HG02642 (cell line): ENCODE measurements at regions not wholly inside any gene's neighbourhood (a gene's known extent, or its start where the extent isn't known, plus 50 kb on each side); places are given as distances from the start of the nearest gene placed in this dataset.

Experiments
- ATAC-seq: cut with Tn5 transposase; IDR thresholded peaks from one replicate; pipeline ENCODE4 v1.9.1; 2021; ENCODE audit warnings: mild to moderate bottlenecking; ENCODE audit not compliant: unreplicated experiment, poor library complexity

- ATAC-seq = peak; percentile 88
These were observed 802.2 kb upstream of the WWC1 start for GRCh38 chr5:167489202-167489601.

- no peak for ATAC-seq
These were observed 787.3 kb upstream of the WWC1 start for GRCh38 chr5:167503926-167504720.

GRCh38 chr5:167507463-167508233, 783.8 kb upstream of the WWC1 start:
- ATAC-seq = no peak

GRCh38 chr5:167509076-167509475, 782.4 kb upstream of the WWC1 start:
- no peak for ATAC-seq

- ATAC-seq = no peak
These were observed 780.2 kb upstream of the WWC1 start for GRCh38 chr5:167511276-167511675.

GRCh38 chr5:167512111-167512510, 779.3 kb upstream of the WWC1 start:
- no peak for ATAC-seq

GRCh38 chr5:167513381-167513780, 778.1 kb upstream of the WWC1 start:
- no peak for ATAC-seq

- ATAC-seq = no peak
These were observed 777.0 kb upstream of the WWC1 start for GRCh38 chr5:167514461-167514860.

- ATAC-seq = no peak
These were observed 766.4 kb upstream of the WWC1 start for GRCh38 chr5:167525004-167525403.

- no peak for ATAC-seq
These were observed 762.8 kb upstream of the WWC1 start for GRCh38 chr5:167528651-167529050.

GRCh38 chr5:167530548-167530947, 760.9 kb upstream of the WWC1 start:
- no peak for ATAC-seq

GRCh38 chr5:167533814-167534795, 757.3 kb upstream of the WWC1 start:
- ATAC-seq = no peak

- ATAC-seq = no peak
These were observed 751.7 kb upstream of the WWC1 start for GRCh38 chr5:167539747-167540146.

- ATAC-seq = no peak
These were observed 745.2 kb upstream of the WWC1 start for GRCh38 chr5:167546270-167546669.

- ATAC-seq = no peak
These were observed 739.1 kb upstream of the WWC1 start for GRCh38 chr5:167552356-167552755.

GRCh38 chr5:167553511-167553910, 737.9 kb upstream of the WWC1 start:
- ATAC-seq = no peak

GRCh38 chr5:167554564-167555290, 736.7 kb upstream of the WWC1 start:
- no peak for ATAC-seq

- no peak for ATAC-seq
These were observed 735.8 kb upstream of the WWC1 start for GRCh38 chr5:167555565-167556166.

- no peak for ATAC-seq
These were observed 734.1 kb upstream of the WWC1 start for GRCh38 chr5:167557359-167557758.
